GM18508 (cell line): ENCODE measurements at regions not wholly inside any gene's neighbourhood (a gene's known extent, or its start where the extent isn't known, plus 50 kb on each side); places are given as distances from the start of the nearest gene placed in this dataset.

Experiments
- ATAC-seq: cut with Tn5 transposase; IDR thresholded peaks from one replicate; pipeline ENCODE4 v1.9.1; 2021; ENCODE audit warnings: moderate number of reproducible peaks; ENCODE audit not compliant: insufficient read depth, unreplicated experiment

DNA sequence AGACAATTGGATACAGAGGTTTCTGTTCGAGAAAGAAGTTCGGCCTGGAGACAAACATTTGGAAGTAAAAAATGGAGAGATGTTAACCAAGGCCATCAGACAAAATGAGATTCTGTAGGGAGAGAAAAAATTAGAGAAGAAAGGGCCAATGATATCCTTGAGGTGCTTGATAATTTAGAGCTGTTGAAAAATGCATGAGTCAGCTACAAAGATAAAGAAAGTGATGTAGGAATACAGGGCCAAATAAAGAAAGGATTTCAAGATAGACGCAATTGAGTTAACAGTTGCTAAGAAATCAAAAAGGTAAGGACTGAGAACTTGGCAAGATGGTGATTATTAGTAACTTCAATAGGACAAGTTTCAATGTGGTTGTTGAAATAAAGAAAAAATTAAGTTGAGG is 384.2 kb upstream of the SEMA3A start:
- ATAC-seq, result no peak

DNA sequence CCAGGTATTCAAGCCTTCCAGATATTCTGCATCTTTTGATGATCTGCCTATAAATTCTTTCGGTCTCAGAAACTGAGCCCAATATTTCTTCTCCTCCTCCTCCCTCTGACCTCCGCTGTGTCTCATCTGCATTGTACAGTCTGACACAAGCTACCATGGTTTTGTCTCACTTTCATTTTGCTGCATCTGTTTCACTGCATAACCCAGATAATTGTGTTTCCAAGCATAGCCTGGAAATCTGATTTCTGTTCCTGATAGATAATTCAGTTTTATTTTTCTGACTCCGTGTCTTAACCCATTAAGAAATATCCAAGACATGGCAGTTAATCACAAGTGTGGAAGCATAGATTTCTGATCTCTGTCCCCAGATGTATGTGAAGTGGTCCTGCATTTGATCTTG is 374.2 kb upstream of the SEMA3A start:
- no peak for ATAC-seq

DNA sequence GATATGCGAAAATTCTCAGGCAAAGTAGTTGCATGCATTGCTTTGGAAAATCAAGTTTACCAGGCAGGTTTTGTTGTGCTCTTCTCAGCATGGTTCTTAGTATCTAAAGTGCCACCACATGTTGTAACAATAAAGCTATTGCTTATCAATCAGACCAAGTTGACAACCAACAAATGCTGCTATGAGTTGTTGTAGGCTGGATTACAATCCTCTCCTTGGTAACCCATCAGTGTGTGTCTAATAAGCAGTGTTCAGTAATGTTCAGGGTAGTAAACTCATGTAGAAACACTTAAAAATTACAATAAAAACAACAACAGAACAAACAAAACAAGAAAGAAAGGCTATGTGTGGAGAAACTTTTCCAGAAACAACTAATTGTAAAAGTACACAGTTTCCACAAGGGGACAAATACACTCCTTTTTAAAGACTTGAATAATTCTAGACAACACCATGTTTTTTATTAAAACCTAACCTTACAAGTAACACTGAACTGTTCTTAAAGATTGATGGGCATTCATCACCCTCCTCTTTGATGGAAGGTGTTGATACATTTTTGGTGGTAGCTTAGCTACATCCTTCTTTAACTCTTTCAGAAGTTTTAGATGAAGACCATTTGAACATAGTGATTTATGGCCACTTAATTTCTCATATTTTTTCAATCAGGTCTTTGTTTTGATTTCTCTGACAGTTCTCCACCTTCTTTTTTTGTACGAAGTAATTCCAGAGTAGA is 370.9 kb upstream of the SEMA3A start:
- ATAC-seq, result no peak

DNA sequence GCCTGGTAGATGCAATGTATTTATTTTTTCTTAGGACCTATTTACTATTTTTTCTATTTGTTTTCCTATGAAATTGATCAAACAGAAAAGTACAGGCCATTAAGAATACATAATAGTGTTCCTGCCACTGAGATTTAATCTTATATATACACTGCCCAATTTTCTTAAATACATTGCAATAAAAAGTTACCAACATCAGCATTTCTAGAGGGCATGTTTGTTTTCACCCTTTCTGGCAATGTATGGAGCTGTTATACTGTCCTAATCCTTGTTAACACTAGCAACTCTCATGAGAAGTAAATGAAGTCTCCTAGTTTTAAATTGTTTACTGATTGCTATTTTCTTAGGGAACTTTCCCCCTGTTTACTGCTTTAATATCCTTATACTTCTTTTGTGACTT is 359.1 kb upstream of the SEMA3A start:
- no peak for ATAC-seq

DNA sequence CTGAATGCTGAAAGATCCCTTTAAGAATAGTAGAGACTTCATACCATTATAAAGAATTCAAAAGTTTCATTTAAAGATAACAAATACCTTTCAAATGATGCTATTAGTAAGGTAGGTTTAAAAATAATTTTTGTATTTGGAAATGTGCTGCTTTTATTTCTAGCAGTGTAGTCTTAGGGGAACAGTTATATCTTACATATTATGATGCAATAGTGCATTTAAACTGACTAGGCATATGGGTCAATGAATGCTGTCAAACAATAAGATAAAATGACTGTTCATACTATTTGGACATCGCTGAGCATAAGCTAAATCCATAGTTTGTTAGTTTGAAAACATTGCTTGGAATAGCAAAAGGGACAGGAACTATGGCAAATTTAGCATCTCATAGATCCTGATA is 354.8 kb upstream of the SEMA3A start:
- ATAC-seq, result no peak

DNA sequence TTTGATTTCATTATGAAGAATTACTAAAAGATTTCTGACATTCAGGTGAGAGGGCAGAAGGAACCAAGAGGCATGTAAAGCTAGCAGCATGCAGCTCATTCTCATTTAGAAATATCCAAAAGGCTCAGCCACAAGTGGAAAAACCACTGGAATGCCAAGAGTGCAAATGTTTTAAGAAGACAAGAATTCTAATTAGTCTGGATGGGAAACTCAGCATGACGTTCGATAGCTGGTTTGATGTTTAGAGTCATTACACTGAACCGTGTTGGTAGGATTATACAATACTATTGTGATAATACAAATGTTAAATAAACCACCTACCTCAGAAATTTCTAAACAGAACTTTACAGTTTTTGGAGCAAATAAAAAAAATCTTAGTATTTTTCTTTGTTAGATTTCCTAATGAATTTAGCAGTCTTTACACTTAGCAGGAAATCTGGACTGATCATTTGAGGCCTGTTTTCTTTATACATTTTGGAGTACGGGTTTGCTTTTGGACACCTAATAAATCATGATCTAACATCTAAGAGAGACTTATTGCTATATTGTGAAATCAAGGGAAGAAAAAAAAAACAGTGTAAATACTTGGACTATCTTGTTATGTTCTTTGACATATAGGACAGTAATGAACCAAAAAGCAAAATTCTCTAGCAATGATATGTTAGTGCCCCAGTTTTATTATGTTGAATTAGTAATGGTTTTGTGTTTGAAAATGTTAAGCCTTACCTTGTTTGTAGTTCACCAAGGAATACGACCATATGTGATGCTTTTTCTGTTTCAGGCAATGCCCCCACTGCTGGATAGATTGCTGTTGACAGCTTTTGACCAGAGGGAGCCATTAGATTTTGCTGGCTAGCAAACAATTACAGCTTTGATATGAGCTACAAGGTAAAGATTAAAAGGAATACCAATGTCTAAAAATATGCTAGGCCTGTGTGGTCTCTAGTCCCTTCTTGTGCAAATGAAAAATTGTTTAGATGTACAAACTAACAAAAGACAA is 354.1 kb upstream of the SEMA3A start:
- no peak for ATAC-seq

DNA sequence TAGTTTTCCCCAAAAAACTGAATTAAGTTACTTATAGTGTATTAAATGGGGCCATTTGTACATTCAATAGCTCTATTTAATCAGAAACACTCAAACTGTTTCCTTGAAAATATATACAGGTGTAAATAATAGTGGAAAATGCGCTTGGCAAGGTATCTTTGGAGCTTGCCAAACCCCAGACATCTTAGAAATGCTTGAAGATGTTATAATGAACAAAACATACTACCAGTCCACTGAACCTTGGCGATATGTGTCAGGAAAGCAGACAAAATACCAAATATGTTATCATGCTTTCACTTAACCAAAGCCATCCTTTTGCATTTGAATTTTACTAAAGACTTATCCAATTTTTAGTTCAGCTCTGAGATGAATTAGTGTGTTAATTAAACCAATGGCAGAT is 352.7 kb upstream of the SEMA3A start:
- no peak for ATAC-seq

DNA sequence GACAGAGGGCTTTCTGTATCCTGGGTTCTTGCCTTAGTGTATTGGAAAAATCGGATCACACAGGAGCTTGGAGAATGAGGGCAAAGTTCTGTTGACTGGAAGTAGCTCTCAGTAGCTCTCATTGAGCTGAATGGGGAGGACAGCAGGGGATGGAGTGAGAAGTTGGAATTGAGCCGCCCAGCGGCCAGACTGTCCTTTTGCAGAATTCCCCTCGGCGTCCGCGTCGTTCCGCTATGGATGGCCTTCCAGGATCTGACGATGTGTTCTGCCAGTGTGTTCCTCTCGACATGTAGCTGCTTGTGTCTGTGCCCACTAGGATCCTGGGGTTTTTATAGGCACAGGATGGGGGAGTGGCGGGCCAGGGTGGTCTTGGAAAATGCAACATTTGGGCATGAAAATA is 351.8 kb upstream of the SEMA3A start:
- ATAC-seq, result no peak

DNA sequence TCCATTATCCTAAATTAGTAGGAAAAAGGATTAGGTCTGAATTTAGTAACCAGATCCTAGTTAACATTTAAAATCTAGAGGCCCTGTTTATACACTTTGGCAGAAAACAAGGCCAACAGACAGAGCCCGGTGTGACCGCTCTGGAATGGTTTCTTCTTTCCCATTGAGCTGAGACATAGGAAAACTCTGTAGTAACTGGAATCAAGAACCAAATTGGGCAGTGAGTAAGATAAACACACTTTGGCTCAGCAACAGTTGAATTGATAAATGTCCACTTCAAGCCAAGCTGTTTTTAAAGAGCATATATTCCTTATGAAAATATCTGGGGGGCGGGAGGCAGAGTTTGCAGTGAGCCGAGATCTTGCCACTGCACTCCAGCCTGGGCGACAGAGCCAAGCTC is 343.7 kb upstream of the SEMA3A start:
- ATAC-seq, result no peak

DNA sequence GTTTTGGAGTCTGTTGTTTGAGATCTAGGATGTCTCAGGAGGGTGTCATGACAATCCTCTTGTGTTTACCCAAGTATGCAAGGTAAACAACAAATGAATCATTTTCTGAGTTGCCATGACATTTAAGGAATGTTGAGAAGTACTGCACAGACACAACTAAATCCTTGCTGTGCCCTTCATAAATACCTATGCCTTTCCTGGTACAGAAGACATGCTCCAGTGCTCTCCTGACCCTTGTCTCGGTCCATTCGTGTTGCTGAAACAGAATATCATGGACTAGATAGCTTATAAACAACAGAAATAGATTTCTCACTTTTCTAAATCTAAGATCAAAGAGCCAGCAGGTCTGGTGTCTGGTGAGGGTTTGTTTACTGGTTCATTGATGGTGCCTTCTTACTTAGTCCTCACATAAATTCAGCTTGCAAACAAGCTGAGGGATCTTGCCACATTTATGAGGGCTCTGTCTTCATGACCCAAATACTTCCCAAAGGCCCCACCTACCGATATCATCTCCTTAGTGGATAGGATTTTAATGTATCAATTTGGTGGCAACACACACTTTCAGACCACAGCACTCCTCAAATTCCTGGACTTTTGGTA is 341.8 kb upstream of the SEMA3A start:
- ATAC-seq, result no peak

DNA sequence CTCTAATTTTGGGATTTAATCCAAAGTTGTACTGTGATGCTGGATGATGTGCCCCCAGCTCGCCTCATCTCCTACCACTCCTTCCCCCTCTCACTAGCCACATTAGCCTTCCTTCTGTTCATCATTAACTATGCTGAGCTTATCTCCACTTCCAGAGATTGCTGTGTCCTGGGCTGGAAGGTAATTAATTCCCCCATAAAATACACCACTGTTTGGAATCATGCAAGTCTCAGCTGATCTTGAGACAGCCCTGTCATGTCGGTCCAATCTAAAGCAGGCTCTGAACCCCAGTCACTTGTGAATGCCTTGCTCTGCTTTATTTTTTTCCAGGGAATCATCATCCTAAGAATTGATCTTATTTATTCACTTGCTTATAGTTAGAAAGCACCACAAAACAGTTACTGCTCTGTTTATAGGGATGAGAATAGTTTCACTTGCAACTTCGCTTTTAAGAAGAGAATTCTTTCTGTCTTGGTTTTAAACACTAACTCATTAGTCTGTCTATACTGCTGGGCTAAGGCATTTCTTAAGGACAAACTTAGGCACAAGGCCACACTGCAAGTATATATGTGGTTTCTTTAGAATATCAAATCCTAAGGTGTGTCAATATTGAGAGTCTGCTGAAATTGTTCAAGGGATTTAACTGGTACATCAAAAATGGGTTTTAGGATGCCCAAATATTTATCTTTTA is 341.1 kb upstream of the SEMA3A start:
- no peak for ATAC-seq

DNA sequence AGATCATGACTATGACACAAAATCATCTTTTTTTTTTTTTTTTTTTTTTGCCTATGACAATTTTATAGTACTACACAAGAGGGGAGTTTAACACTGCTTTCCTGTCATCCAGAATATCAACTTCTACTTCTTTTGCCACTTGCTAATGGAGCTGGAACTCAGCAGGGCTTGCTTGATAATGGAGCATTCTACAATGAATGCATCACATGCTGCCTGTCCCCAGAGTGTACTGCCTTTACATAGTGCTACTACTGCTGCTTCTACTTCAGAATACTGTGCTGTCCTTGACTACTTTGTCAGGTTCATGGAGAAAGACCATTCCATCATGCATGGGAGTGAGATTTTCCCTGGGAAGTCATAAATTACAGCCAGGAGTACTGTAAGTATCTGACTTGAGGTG is 338.6 kb upstream of the SEMA3A start:
- no peak for ATAC-seq

DNA sequence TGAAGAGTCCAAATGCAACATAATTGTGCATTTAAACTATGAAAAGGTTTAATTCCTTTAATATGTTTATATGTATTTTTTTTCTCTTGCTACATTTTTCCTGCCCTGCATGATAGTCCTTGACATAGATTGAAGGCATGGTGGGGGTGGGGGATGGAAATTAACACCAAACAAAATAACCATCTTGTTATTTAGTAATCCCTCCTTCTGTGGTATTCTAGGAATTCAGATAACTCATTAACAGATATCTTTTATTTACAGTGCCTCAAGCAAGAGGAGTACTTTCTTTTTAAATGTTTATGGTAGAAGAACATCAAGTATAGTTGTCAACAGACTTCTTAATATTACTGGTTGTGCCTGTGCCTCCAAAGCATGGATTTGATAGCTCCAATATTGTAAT is 337.6 kb upstream of the SEMA3A start:
- no peak for ATAC-seq

DNA sequence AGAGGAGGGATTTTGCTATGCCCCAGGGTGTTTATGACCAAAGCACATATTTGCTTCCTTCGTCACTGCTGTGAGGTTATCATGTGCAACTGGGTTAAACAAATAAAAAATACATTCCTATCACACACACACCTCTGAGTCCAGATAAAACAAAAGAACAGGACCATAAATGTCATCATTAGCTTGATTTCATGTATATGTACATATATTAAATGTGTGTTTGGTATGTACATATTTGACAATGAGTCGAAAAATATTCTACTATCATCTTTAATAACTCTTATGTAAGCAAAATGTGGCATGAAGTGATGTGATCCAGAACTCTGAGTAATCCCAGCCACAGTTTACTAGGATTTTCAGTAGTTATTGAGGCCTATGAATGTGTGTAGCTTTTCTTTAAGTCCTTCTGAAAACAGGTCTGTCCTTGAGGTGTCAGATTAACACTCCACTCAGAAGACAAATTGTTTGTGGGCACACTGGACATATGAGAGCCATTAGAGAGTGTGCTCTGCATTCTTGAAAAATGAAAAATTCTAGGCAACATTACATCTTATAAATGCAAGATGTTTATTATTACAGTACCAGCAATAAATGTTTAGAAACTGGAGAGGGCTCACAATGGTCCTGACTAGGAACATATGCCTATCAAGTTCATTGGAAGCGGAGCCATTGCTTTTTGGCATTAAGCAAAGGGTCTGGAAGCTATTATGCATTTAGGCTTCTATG is 335.1 kb upstream of the SEMA3A start:
- no peak for ATAC-seq

DNA sequence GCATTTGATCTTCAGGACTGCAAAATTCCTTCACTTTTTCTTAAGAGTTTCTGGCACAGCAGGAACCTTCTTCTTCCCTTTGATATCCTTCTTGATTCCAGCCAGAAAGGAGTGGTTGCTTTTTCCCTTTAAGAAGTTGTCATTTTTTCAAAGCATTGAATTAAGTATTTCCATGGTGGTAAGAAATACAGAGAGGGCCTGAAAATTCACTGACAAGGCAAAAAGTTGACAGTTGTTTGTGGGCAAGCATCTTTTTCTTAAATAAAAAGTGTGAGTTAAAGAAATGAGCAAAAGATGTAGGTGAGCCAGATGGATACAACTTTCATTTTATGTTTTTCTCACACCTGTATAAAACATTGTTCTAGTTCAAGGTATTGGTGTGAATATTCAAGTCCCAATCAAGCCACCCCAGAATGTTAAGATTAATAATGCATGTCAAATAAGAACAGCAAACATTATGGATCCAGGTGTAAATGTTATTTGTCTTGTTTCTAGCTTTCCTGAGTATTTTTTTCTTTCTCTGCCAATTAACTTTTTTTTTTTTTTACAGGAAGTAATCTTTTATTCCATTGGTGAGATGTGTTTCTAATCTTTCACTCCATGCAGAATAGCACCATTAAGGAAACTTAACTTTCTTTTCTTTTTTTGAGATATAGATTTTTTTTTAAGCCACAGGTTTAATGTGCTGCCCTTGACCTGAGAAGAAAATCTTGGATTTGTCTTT is 334.3 kb upstream of the SEMA3A start:
- ATAC-seq, result no peak

DNA sequence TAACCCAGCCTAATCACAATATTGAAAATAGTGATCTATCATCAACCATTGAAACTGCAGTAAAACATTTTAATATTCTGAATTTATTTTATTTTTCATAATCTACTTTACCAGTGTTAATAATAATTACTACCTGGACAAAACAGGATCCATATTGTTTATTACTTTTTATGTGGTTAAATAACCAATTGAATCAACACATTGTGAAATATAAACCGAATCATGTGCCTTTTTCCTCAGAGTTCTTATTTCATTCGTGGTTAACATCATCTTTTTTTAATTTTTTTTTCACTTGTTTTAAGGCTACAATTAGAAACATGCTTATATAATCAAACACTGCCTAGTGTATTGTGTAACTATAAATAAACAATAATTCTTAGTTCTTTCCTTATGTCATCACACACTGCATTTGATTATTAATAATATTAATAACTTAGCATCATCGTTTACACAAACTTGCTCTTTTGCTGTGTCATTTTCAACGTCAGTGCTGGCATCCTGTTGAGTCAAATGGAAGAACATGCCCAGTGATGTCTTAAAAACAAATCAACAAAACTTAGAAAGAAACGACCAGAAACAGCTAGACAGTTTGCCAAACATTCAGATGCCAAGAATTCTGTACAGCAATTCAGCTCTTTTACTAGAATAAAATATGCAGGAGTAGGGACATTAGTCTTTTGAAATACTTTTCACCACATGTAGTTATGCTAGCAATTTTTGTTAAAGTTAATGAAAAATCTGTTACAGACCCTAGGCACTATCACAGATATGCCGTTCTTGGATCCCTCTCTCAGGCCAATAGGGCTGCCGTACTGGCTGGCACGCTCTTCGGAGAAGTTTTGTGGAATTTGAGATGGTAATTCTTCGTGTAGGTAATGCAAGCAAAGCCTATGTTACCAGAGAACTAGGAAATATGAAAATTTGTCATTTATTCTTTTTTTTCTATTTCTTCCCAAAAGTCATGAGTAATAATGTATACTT is 330.4 kb upstream of the SEMA3A start:
- no peak for ATAC-seq

DNA sequence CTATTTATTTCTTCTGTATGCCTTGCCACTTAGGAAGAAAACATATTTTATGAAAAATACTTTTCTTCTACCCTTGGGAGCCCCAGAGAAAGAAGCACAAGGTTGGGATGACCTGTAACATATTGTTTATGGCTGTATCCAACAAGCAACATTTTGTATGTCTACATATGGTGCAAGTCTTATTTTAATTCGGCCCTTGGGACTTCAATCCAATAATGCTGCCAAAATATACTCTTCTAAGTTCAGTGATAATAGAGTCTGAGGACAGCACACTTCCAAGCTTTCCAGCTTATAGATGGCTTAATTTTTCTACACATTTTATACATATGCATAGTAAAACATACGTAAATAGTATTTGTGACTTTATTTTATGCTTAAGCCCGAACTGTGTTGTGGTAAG is 318.5 kb upstream of the SEMA3A start:
- no peak for ATAC-seq

DNA sequence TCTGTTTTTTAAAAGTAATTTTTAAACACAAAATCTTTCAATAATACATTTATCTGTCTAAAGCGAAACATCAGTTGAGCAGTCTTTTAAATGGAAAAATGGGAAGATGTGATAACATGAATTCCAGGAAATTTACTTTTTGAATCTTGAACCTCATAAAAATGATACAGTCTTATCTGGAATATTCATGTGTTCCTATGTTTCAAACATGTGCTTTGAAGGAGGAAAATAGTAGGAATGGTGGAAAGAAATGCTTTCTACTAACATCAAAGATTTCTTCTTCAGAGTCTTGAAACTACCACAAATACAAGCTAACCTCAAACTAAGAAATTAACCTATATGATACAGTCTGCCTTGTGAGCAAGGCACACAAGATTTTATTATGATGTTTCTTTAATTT is 317.5 kb upstream of the SEMA3A start:
- no peak for ATAC-seq
